ENCODE measurements at regions not wholly inside any gene's neighbourhood (a gene's known extent, or its start where the extent isn't known, plus 50 kb on each side); places are given as distances from the start of the nearest gene placed in this dataset.

GRCh38 chr16:5738586-5738985, 641.0 kb upstream of the EEF2KMT start:
- no peak overlapping the region for H3K4me3 ChIP-seq (ENCODE audit: insufficient read depth, low read length, poor library complexity, severe bottlenecking)
- H3F3A ChIP-seq (ENCODE audit: insufficient read depth): no peaks in the 10 kb centered on the region
- H3K36me3 ChIP-seq (ENCODE audit: low read length): no peaks in the 10 kb centered on the region
- TF ChIP-seq CTCF (IDR thresholded peaks at IDR 0.05; ENCODE audit: insufficient read depth, low read length, poor library complexity, severe bottlenecking) (no peak), EZH2phosphoT487 (conservative IDR thresholded peaks at IDR 0.05; ENCODE audit: low read length) (no peak)
- H3K27ac ChIP-seq (ENCODE audit: low read depth, low read length): no peak overlapping the region
- no peaks in the 10 kb centered on the region for H3K79me2 ChIP-seq (ENCODE audit: insufficient read depth, low read length)
- no peaks in the 10 kb centered on the region for H3K9me3 ChIP-seq (ENCODE audit: insufficient read depth, low read length)
- H3K4me2 ChIP-seq (ENCODE audit: low read depth, low read length, poor library complexity, severe bottlenecking): no peak overlapping the region
- H2AFZ ChIP-seq (ENCODE audit: low read depth, low read length, severe bottlenecking): no peak overlapping the region
- no peak overlapping the region for H3K9ac ChIP-seq (ENCODE audit: low read length)
- no peaks in the 10 kb centered on the region for H3K9me2 ChIP-seq (replicated peaks; ENCODE audit: insufficient read depth, low read length)
- no peaks in the 10 kb centered on the region for H3K27me3 ChIP-seq (ENCODE audit: low read length)
- no peaks in the 10 kb centered on the region for H4K20me1 ChIP-seq (ENCODE audit: low read depth, low read length)

- no peak for TF ChIP-seq CTCF (IDR thresholded peaks at IDR 0.05; ENCODE audit: insufficient read depth, low read length, poor library complexity, severe bottlenecking)
- TF ChIP-seq EZH2phosphoT487 (conservative IDR thresholded peaks at IDR 0.05; ENCODE audit: low read length): no peak
- Histone ChIP-seq H2AFZ (ENCODE audit: low read depth, low read length, severe bottlenecking) (no peak overlapping the region), H3K9me3 (ENCODE audit: insufficient read depth, low read length) (no peaks in the 10 kb centered on the region)
Observed at GRCh38 chr16:5736209-5736930, 638.8 kb upstream of the EEF2KMT start.

GRCh38 chr16:5735444-5735843, 637.8 kb upstream of the EEF2KMT start:
- no peaks in the 10 kb centered on the region for H3K9me2 ChIP-seq (replicated peaks; ENCODE audit: insufficient read depth, low read length)
- H3K4me3 ChIP-seq (ENCODE audit: insufficient read depth, low read length, poor library complexity, severe bottlenecking): no peak overlapping the region
- no peaks in the 10 kb centered on the region for H4K20me1 ChIP-seq (ENCODE audit: low read depth, low read length)
- H2AFZ ChIP-seq (ENCODE audit: low read depth, low read length, severe bottlenecking): no peak overlapping the region
- no peak overlapping the region for H3K9ac ChIP-seq (ENCODE audit: low read length)
- no peak overlapping the region for H3K4me2 ChIP-seq (ENCODE audit: low read depth, low read length, poor library complexity, severe bottlenecking)
- TF ChIP-seq CTCF (IDR thresholded peaks at IDR 0.05; ENCODE audit: insufficient read depth, low read length, poor library complexity, severe bottlenecking) (no peak), EZH2phosphoT487 (conservative IDR thresholded peaks at IDR 0.05; ENCODE audit: low read length) (no peak)
- H3K27me3 ChIP-seq (ENCODE audit: low read length): no peaks in the 10 kb centered on the region
- H3K79me2 ChIP-seq (ENCODE audit: insufficient read depth, low read length): no peaks in the 10 kb centered on the region
- no peaks in the 10 kb centered on the region for H3F3A ChIP-seq (ENCODE audit: insufficient read depth)
- H3K36me3 ChIP-seq (ENCODE audit: low read length): no peaks in the 10 kb centered on the region
- no peak overlapping the region for H3K27ac ChIP-seq (ENCODE audit: low read depth, low read length)
- no peaks in the 10 kb centered on the region for H3K9me3 ChIP-seq (ENCODE audit: insufficient read depth, low read length)

More at GRCh38 chr16:5736209-5736930, 638.8 kb upstream of the EEF2KMT start:
- no peak overlapping the region for H3K27ac ChIP-seq (ENCODE audit: low read depth, low read length)
- no peaks in the 10 kb centered on the region for H3K9me2 ChIP-seq (replicated peaks; ENCODE audit: insufficient read depth, low read length)
- H3K79me2 ChIP-seq (ENCODE audit: insufficient read depth, low read length): no peaks in the 10 kb centered on the region
- H3K27me3 ChIP-seq (ENCODE audit: low read length): no peaks in the 10 kb centered on the region
- H3K4me2 ChIP-seq (ENCODE audit: low read depth, low read length, poor library complexity, severe bottlenecking): no peak overlapping the region
- H3K4me3 ChIP-seq (ENCODE audit: insufficient read depth, low read length, poor library complexity, severe bottlenecking): no peak overlapping the region
- no peaks in the 10 kb centered on the region for H3F3A ChIP-seq (ENCODE audit: insufficient read depth)
- H3K9ac ChIP-seq (ENCODE audit: low read length): no peak overlapping the region
- no peaks in the 10 kb centered on the region for H3K36me3 ChIP-seq (ENCODE audit: low read length)
- H4K20me1 ChIP-seq (ENCODE audit: low read depth, low read length): no peaks in the 10 kb centered on the region

All from SU-DHL-6 (cell line).